Tibial nerve (tissue), 4 donors: ENCODE measurements at regions not wholly inside any gene's neighbourhood (a gene's known extent, or its start where the extent isn't known, plus 50 kb on each side); places are given as distances from the start of the nearest gene placed in this dataset.

Source experiments
- CTCF ChIP-seq, 5 experiments: fragments of 200-600 bp in 3 of 5; fragments of 450-650 bp in 2 of 5; sonication (generic) in 3 of 5; IDR thresholded peaks; one replicate each; pipeline ENCODE4 v1.5.1; 2016 to 2019; ENCODE audit warnings: antibody characterized with exemption in 5 of 5, mild to moderate bottlenecking in 3 of 5, moderate library complexity in 2 of 5
- EP300 ChIP-seq, 2 donors: sonication (generic); formaldehyde crosslinking; IDR thresholded peaks; one replicate each; pipeline ENCODE4 v1.6.1; 2017; ENCODE audit warnings: antibody characterized with exemption in 2 of 2, mild to moderate bottlenecking in 1 of 2
- POLR2A ChIP-seq, 2 donors: fragments of 450-650 bp; IDR thresholded peaks; one replicate each; pipeline ENCODE4 v1.6.1; 2017; ENCODE audit warnings: antibody characterized with exemption in 2 of 2, mild to moderate bottlenecking in 2 of 2, moderate library complexity in 2 of 2

- TF ChIP-seq CTCF (IDR thresholded peaks at IDR 0.05) (no peak), EP300 (IDR thresholded peaks at IDR 0.05) (no peak), POLR2A (IDR thresholded peaks at IDR 0.05) (no peak)
Observed at GRCh38 chr5:172570594-172571334, 70.3 kb upstream of the NEURL1B start.
